HG03378 (cell line): ENCODE measurements at regions not wholly inside any gene's neighbourhood (a gene's known extent, or its start where the extent isn't known, plus 50 kb on each side); places are given as distances from the start of the nearest gene placed in this dataset.

Experiments
- ATAC-seq: cut with Tn5 transposase; IDR thresholded peaks from one replicate; pipeline ENCODE4 v1.9.1; 2021; ENCODE audit warnings: mild to moderate bottlenecking, moderate library complexity; ENCODE audit not compliant: unreplicated experiment

GRCh38 chr10:104505521-104506042 lies 135.5 kb upstream of the SORCS3 start:
- ATAC-seq, result no peak

GRCh38 chr10:104509981-104510380 lies 131.1 kb upstream of the SORCS3 start:
- ATAC-seq, result no peak

GRCh38 chr10:104510644-104511043 lies 130.4 kb upstream of the SORCS3 start:
- no peak for ATAC-seq

- no peak for ATAC-seq
Observed at GRCh38 chr10:104512800-104513199, 128.3 kb upstream of the SORCS3 start.

- ATAC-seq, result no peak
Observed at GRCh38 chr10:104515678-104516199, 125.4 kb upstream of the SORCS3 start.

- no peak for ATAC-seq
Observed at GRCh38 chr10:104516986-104517385, 124.1 kb upstream of the SORCS3 start.

GRCh38 chr10:104517946-104518345 lies 123.1 kb upstream of the SORCS3 start:
- no peak for ATAC-seq

GRCh38 chr10:104518891-104519290 lies 122.2 kb upstream of the SORCS3 start:
- no peak for ATAC-seq

GRCh38 chr10:104520653-104521052 lies 120.4 kb upstream of the SORCS3 start:
- ATAC-seq, result no peak

- ATAC-seq, result no peak
Observed at GRCh38 chr10:104521901-104522694, 119.0 kb upstream of the SORCS3 start.

GRCh38 chr10:104526188-104526587 lies 114.9 kb upstream of the SORCS3 start:
- ATAC-seq, result no peak

- no peak for ATAC-seq
Observed at GRCh38 chr10:104527013-104527412, 114.1 kb upstream of the SORCS3 start.

GRCh38 chr10:104540181-104540580 lies 100.9 kb upstream of the SORCS3 start:
- no peak for ATAC-seq

GRCh38 chr10:104541820-104542219 lies 99.3 kb upstream of the SORCS3 start:
- ATAC-seq, result no peak

- no peak for ATAC-seq
Observed at GRCh38 chr10:104546336-104546735, 94.8 kb upstream of the SORCS3 start.

GRCh38 chr10:104546756-104547155 lies 94.3 kb upstream of the SORCS3 start:
- no peak for ATAC-seq

GRCh38 chr10:104548090-104548489 lies 93.0 kb upstream of the SORCS3 start:
- ATAC-seq, result no peak

- no peak for ATAC-seq
Observed at GRCh38 chr10:104556831-104557230, 84.3 kb upstream of the SORCS3 start.

- no peak for ATAC-seq
Observed at GRCh38 chr10:104557966-104558365, 83.1 kb upstream of the SORCS3 start.

GRCh38 chr10:104559935-104560334 lies 81.2 kb upstream of the SORCS3 start:
- ATAC-seq, result no peak

- ATAC-seq, result no peak
Observed at GRCh38 chr10:104563051-104563450, 78.0 kb upstream of the SORCS3 start.

GRCh38 chr10:104563548-104563947 lies 77.5 kb upstream of the SORCS3 start:
- no peak for ATAC-seq
